ENCODE measurements at regions not wholly inside any gene's neighbourhood (a gene's known extent, or its start where the extent isn't known, plus 50 kb on each side); places are given as distances from the start of the nearest gene placed in this dataset.
A peak's percentile ranks its signal among the peaks of the same experiment; 100 is the strongest.

- ATAC-seq = peak in 1 of 2 donors; percentile 56
Measured at GRCh38 chr15:97875513-97876280, 84.8 kb upstream of the ARRDC4 start.

GRCh38 chr15:97876281-97876675 is 84.2 kb upstream of the ARRDC4 start:
- H3K27ac Mint-ChIP-seq = no peak overlapping the region
- ATAC-seq = no peak
- H3K36me3 Mint-ChIP-seq = peaks cover 0 to 8% of the 10 kb centered on the region in 2 donors

More at GRCh38 chr15:97875513-97876280, 84.8 kb upstream of the ARRDC4 start:
- H3K36me3 Mint-ChIP-seq = peaks cover 0 to 8% of the 10 kb centered on the region in 2 donors
- no peak for DNase-seq (ENCODE audit: low spot score in 2 of 2)
- H3K27ac Mint-ChIP-seq = no peak overlapping the region
- no peaks in the 10 kb centered on the region for H3K9me3 Mint-ChIP-seq

GRCh38 chr15:97881346-97881965 is 79.0 kb upstream of the ARRDC4 start:
- ATAC-seq (no peak), DNase-seq (ENCODE audit: low spot score in 2 of 2) (no peak)
- Mint-ChIP-seq H3K36me3 (peaks cover 0 to 4% of the 10 kb centered on the region in 2 donors), H3K9me3 (peaks cover 0 to 4% of the 10 kb centered on the region in 2 donors), H3K27ac (no peak overlapping the region)

More at GRCh38 chr15:97876281-97876675, 84.2 kb upstream of the ARRDC4 start:
- no peaks in the 10 kb centered on the region for H3K9me3 Mint-ChIP-seq
- DNase-seq (ENCODE audit: low spot score in 2 of 2) = no peak

GRCh38 chr15:97884513-97885131 is 75.9 kb upstream of the ARRDC4 start:
- no peak for ATAC-seq
- Mint-ChIP-seq H3K9me3 (peaks cover 0 to 4% of the 10 kb centered on the region in 2 donors), H3K36me3 (no peaks in the 10 kb centered on the region), H3K27ac (no peak overlapping the region)
- no peak for DNase-seq (ENCODE audit: low spot score in 2 of 2)

GRCh38 chr15:97890307-97890706 is 70.2 kb upstream of the ARRDC4 start:
- no peaks in the 10 kb centered on the region for H3K9me3 Mint-ChIP-seq
- no peak overlapping the region for H3K27ac Mint-ChIP-seq
- no peaks in the 10 kb centered on the region for H3K36me3 Mint-ChIP-seq
- DNase-seq (ENCODE audit: low spot score in 2 of 2) (no peak), ATAC-seq (no peak)

GRCh38 chr15:97892167-97892938 is 68.2 kb upstream of the ARRDC4 start:
- no peak for DNase-seq (ENCODE audit: low spot score in 2 of 2)
- Mint-ChIP-seq H3K9me3 (no peaks in the 10 kb centered on the region), H3K27ac (no peak overlapping the region), H3K36me3 (no peaks in the 10 kb centered on the region)
- no peak for ATAC-seq

- no peak overlapping the region for H3K27ac Mint-ChIP-seq
- ATAC-seq (no peak), DNase-seq (ENCODE audit: low spot score in 2 of 2) (no peak)
- no peaks in the 10 kb centered on the region for H3K9me3 Mint-ChIP-seq
- no peaks in the 10 kb centered on the region for H3K36me3 Mint-ChIP-seq
Measured at GRCh38 chr15:97893967-97894366, 66.5 kb upstream of the ARRDC4 start.

GRCh38 chr15:97899981-97900380 is 60.5 kb upstream of the ARRDC4 start:
- Mint-ChIP-seq H3K36me3 (no peaks in the 10 kb centered on the region), H3K9me3 (no peaks in the 10 kb centered on the region), H3K27ac (no peak overlapping the region)
- ATAC-seq = no peak
- no peak for DNase-seq (ENCODE audit: low spot score in 2 of 2)

GRCh38 chr15:97902140-97902780 is 58.2 kb upstream of the ARRDC4 start:
- no peak for DNase-seq (ENCODE audit: low spot score in 2 of 2)
- no peaks in the 10 kb centered on the region for H3K9me3 Mint-ChIP-seq
- ATAC-seq = no peak
- no peaks in the 10 kb centered on the region for H3K36me3 Mint-ChIP-seq
- no peak overlapping the region for H3K27ac Mint-ChIP-seq

- no peak overlapping the region for H3K27ac Mint-ChIP-seq
- no peaks in the 10 kb centered on the region for H3K36me3 Mint-ChIP-seq
- DNase-seq (ENCODE audit: low spot score in 2 of 2) (no peak), ATAC-seq (no peak)
- H3K9me3 Mint-ChIP-seq = no peaks in the 10 kb centered on the region
Measured at GRCh38 chr15:97903560-97903959, 56.9 kb upstream of the ARRDC4 start.

- no peaks in the 10 kb centered on the region for H3K36me3 Mint-ChIP-seq
- DNase-seq (ENCODE audit: low spot score in 2 of 2) = peak in 1 of 2 donors; percentile 41
- ATAC-seq = peak; percentile 52 to 81
- no peak overlapping the region for H3K27ac Mint-ChIP-seq
- no peaks in the 10 kb centered on the region for H3K9me3 Mint-ChIP-seq
Measured at GRCh38 chr15:97903971-97904572, 56.4 kb upstream of the ARRDC4 start.

GRCh38 chr15:97909291-97909891 is 51.1 kb upstream of the ARRDC4 start:
- peak in 1 of 2 donors; percentile 67 for DNase-seq (ENCODE audit: low spot score in 2 of 2)
- no peaks in the 10 kb centered on the region for H3K9me3 Mint-ChIP-seq

More at GRCh38 chr15:97909291-97909891, 51.1 kb upstream of the ARRDC4 start:
- Mint-ChIP-seq H3K36me3 (no peaks in the 10 kb centered on the region), H3K27ac (no peak overlapping the region)
- peak; percentile 71 to 88 for ATAC-seq
